Vagina (tissue), 2 donors: ENCODE measurements at regions not wholly inside any gene's neighbourhood (a gene's known extent, or its start where the extent isn't known, plus 50 kb on each side); places are given as distances from the start of the nearest gene placed in this dataset.

Source experiments
- POLR2A ChIP-seq, 2 donors: fragments of 450-650 bp; IDR thresholded peaks; one replicate each; pipeline ENCODE4 v1.6.1; 2017; ENCODE audit warnings: antibody characterized with exemption in 2 of 2, mild to moderate bottlenecking in 2 of 2, moderate library complexity in 2 of 2
- POLR2AphosphoS5 ChIP-seq, 2 donors: sonication (generic); formaldehyde crosslinking; IDR thresholded peaks; one replicate each; pipeline ENCODE4 v1.9.0; 2017; ENCODE audit warnings: antibody characterized with exemption in 2 of 2, mild to moderate bottlenecking in 2 of 2, low read depth in 1 of 2; ENCODE audit not compliant: insufficient read depth in 1 of 2
- TF ChIP-seq, protein P1 (sequence below), 3 experiments: fragments of 450-650 bp in 2 of 3; fragments of 200-600 bp in 1 of 3; sonication (generic) in 1 of 3; IDR thresholded peaks; one replicate each; pipeline ENCODE4 v1.5.1; 2017 to 2019; ENCODE audit warnings: antibody characterized with exemption in 3 of 3, mild to moderate bottlenecking in 2 of 3, moderate library complexity in 2 of 3

DNA sequence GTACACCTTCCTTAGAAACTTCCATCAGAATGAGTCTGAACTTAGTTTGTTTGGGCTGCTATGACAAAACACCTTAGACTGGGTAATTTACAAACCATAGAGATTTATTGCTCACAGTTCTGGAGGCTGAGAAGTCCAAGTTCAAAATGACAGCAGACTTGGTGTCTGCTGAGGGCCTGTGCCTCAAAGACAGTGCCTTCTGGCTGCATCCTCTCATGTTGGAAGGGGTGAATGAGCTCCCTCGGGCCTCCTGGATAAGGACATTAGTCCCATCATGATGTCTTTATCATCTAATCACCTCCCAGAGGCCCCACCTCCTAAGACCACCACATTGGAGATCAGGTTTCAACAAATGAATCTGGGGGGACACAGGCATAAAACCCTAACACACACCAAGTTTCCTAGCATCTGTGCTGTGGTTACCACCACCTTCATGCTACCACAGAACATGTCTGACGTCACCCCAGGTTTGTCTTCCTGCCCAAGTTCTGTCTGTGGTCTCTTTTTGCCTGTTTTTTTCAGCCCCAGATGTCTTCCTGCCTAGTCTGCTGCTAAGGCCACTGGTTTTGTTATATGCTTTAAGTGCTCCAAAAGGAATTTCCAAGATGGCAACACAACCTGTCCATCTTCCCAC, 150.9 kb upstream of the COBL start:
- TF ChIP-seq, protein P1, sequence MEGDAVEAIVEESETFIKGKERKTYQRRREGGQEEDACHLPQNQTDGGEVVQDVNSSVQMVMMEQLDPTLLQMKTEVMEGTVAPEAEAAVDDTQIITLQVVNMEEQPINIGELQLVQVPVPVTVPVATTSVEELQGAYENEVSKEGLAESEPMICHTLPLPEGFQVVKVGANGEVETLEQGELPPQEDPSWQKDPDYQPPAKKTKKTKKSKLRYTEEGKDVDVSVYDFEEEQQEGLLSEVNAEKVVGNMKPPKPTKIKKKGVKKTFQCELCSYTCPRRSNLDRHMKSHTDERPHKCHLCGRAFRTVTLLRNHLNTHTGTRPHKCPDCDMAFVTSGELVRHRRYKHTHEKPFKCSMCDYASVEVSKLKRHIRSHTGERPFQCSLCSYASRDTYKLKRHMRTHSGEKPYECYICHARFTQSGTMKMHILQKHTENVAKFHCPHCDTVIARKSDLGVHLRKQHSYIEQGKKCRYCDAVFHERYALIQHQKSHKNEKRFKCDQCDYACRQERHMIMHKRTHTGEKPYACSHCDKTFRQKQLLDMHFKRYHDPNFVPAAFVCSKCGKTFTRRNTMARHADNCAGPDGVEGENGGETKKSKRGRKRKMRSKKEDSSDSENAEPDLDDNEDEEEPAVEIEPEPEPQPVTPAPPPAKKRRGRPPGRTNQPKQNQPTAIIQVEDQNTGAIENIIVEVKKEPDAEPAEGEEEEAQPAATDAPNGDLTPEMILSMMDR (IDR thresholded peaks at IDR 0.05): no peak
- TF ChIP-seq POLR2A (IDR thresholded peaks at IDR 0.05): no peak
- no peak for TF ChIP-seq POLR2AphosphoS5 (IDR thresholded peaks at IDR 0.05; ENCODE audit: insufficient read depth in 1 of 2, low read depth in 1 of 2)
